CD4-positive, alpha-beta T cell (primary cell): ENCODE measurements at regions not wholly inside any gene's neighbourhood (a gene's known extent, or its start where the extent isn't known, plus 50 kb on each side); places are given as distances from the start of the nearest gene placed in this dataset.

ENCODE experiments used
- ATAC-seq: fragments of 200-7000 bp; cut with Tn5 transposase; one replicate; pipeline ENCODE4 v1.10.0; 2022; ENCODE audit warnings: mild to moderate bottlenecking; ENCODE audit not compliant: poor library complexity
- CTCF ChIA-PET: fragments of 350-600 bp; sonication (Branson Sonifier 250); formaldehyde crosslinking; loops from one replicate; lab custom pipeline; 2021; ENCODE audit warnings: antibody characterized with exemption, inconsistent platforms; lab: Charles Lee
- POLR2A ChIA-PET: fragments of 350-600 bp; sonication (Branson Sonifier 250); formaldehyde crosslinking; loops from one replicate; lab custom pipeline; 2021; ENCODE audit warnings: antibody characterized with exemption, inconsistent platforms; lab: Charles Lee
- DNase-seq, 14 experiments: peaks; one replicate each; pipeline ENCODE4 v3.0.0-alpha.2; 2013 to 2020; ENCODE audit warnings: mixed read lengths in 2 of 14
- H3K27ac ChIP-seq, 2 donors: one replicate each; pipeline versions ENCODE4 v1.5.1 to v1.7.0; 2013; ENCODE audit warnings: low read length in 2 of 2, low read depth in 1 of 2, mild to moderate bottlenecking in 1 of 2
- H3K27me3 ChIP-seq, 2 experiments: 1 replicate in 1 of 2; 2 replicates in 1 of 2; pipeline versions ENCODE4 v1.6.1 to v1.7.0; 2013; ENCODE audit warnings: low read length in 2 of 2, control low read depth in 1 of 2, mild to moderate bottlenecking in 1 of 2, moderate library complexity in 1 of 2; ENCODE audit not compliant: insufficient read depth in 2 of 2, control insufficient read depth in 1 of 2
- H3K36me3 ChIP-seq: one replicate; pipeline ENCODE4 v1.6.1; 2013; ENCODE audit warnings: low read length, control low read depth; ENCODE audit not compliant: insufficient read depth
- H3K4me1 ChIP-seq: one replicate; pipeline ENCODE4 v1.6.1; 2013; ENCODE audit warnings: low read length, control low read depth; ENCODE audit not compliant: insufficient read depth
- H3K4me3 ChIP-seq: one replicate; pipeline ENCODE4 v1.5.1; 2013; ENCODE audit warnings: mild to moderate bottlenecking, low read length, moderate library complexity
- H3K9me3 ChIP-seq, 2 experiments: 1 replicate in 1 of 2; 2 replicates in 1 of 2; pipeline versions ENCODE4 v1.6.1 to v1.7.0; 2013; ENCODE audit warnings: low read length in 2 of 2, mild to moderate bottlenecking in 2 of 2, control low read depth in 1 of 2, moderate library complexity in 1 of 2; ENCODE audit not compliant: control insufficient read depth in 1 of 2, insufficient read depth in 1 of 2
- H3K27ac Mint-ChIP-seq: one replicate; pipeline ENCODE4 v1.8.0; 2020; ENCODE audit warnings: mixed read lengths
- H3K27me3 Mint-ChIP-seq: one replicate; pipeline ENCODE4 v1.8.0; 2021; ENCODE audit warnings: mixed read lengths
- H3K36me3 Mint-ChIP-seq: one replicate; pipeline ENCODE4 v1.8.0; 2021; ENCODE audit warnings: low read depth, mixed read lengths
- H3K4me1 Mint-ChIP-seq: one replicate; pipeline ENCODE4 v1.8.0; 2021; ENCODE audit warnings: low read depth, mixed read lengths
- H3K4me3 Mint-ChIP-seq: one replicate; pipeline ENCODE4 v1.8.0; 2020; ENCODE audit warnings: mild to moderate bottlenecking, mixed read lengths
- H3K9me3 Mint-ChIP-seq: one replicate; pipeline ENCODE4 v1.8.0; 2020; ENCODE audit warnings: mixed read lengths
- CTCF ChIP-seq: fragments of 200-600 bp; IDR thresholded peaks from one replicate; pipeline ENCODE4 v1.8.0; 2022; ENCODE audit warnings: antibody characterized with exemption, mild to moderate bottlenecking
- intact Hi-C, 2 experiments: fragments of 100-400 bp; cut with DNase I in 1 of 2; cut with micrococcal nuclease in 1 of 2; formaldehyde crosslinking; loops; one replicate each; pipeline versions ENCODE4 v1.15.1 to v1.9.0; 2023 to 2025; cut with DNase I, micrococcal nuclease

GRCh38 chr6:135699705-135700104 is 151.8 kb upstream of the PDE7B start:
- H3K27ac Mint-ChIP-seq = no peak overlapping the region
- no peaks in the 10 kb centered on the region for H3K36me3 Mint-ChIP-seq
- no peaks in the 10 kb centered on the region for H3K4me1 Mint-ChIP-seq
- no peaks in the 10 kb centered on the region for H3K4me1 ChIP-seq
- POLR2A ChIA-PET = no interaction called here
- no peaks in the 10 kb centered on the region for H3K27me3 ChIP-seq
- CTCF ChIA-PET = no interaction called here
- no peaks in the 10 kb centered on the region for H3K27me3 Mint-ChIP-seq
- H3K27ac ChIP-seq = no peak overlapping the region
- no peaks in the 10 kb centered on the region for H3K36me3 ChIP-seq
- ATAC-seq (no peak), DNase-seq (no peak)
- intact Hi-C loops = no loop called here
- H3K9me3 Mint-ChIP-seq = no peaks in the 10 kb centered on the region
- no peak for TF ChIP-seq CTCF
- no peak overlapping the region for H3K4me3 Mint-ChIP-seq
- H3K4me3 ChIP-seq = no peak overlapping the region
- no peaks in the 10 kb centered on the region for H3K9me3 ChIP-seq

GRCh38 chr6:135701426-135701825 is 150.1 kb upstream of the PDE7B start:
- no peaks in the 10 kb centered on the region for H3K9me3 Mint-ChIP-seq
- H3K4me1 Mint-ChIP-seq = no peaks in the 10 kb centered on the region
- intact Hi-C loops = no loop called here
- Histone ChIP-seq H3K4me3 (no peak overlapping the region), H3K4me1 (no peaks in the 10 kb centered on the region), H3K9me3 (no peaks in the 10 kb centered on the region), H3K36me3 (no peaks in the 10 kb centered on the region), H3K27ac (no peak overlapping the region), H3K27me3 (no peaks in the 10 kb centered on the region)
- H3K27ac Mint-ChIP-seq = no peak overlapping the region
- H3K4me3 Mint-ChIP-seq = no peak overlapping the region
- DNase-seq = no peak
- no peaks in the 10 kb centered on the region for H3K27me3 Mint-ChIP-seq
- ATAC-seq = no peak
- POLR2A ChIA-PET = no interaction called here
- CTCF ChIA-PET = no interaction called here
- TF ChIP-seq CTCF = no peak
- H3K36me3 Mint-ChIP-seq = no peaks in the 10 kb centered on the region

- Histone ChIP-seq H3K9me3 (no peaks in the 10 kb centered on the region), H3K4me1 (no peaks in the 10 kb centered on the region), H3K27me3 (no peaks in the 10 kb centered on the region), H3K36me3 (no peaks in the 10 kb centered on the region), H3K4me3 (no peak overlapping the region), H3K27ac (no peak overlapping the region)
- DNase-seq (no peak), ATAC-seq (no peak)
- Mint-ChIP-seq H3K36me3 (no peaks in the 10 kb centered on the region), H3K9me3 (no peaks in the 10 kb centered on the region), H3K27me3 (no peaks in the 10 kb centered on the region), H3K4me1 (no peaks in the 10 kb centered on the region), H3K4me3 (no peak overlapping the region), H3K27ac (no peak overlapping the region)
- CTCF ChIA-PET = no interaction called here
- intact Hi-C loops = no loop called here
- TF ChIP-seq CTCF = no peak
- POLR2A ChIA-PET = no interaction called here
These were observed 148.5 kb upstream of the PDE7B start for GRCh38 chr6:135703007-135703406.
